HG02943 (cell line): ENCODE measurements at regions not wholly inside any gene's neighbourhood (a gene's known extent, or its start where the extent isn't known, plus 50 kb on each side); places are given as distances from the start of the nearest gene placed in this dataset.

Source experiments
- ATAC-seq: cut with Tn5 transposase; IDR thresholded peaks from one replicate; pipeline ENCODE4 v1.9.1; 2021; ENCODE audit warnings: mild to moderate bottlenecking, low read depth, moderate library complexity; ENCODE audit not compliant: unreplicated experiment

GRCh38 chr7:131087756-131088658, 239.7 kb upstream of the MKLN1 start:
- ATAC-seq = no peak

DNA sequence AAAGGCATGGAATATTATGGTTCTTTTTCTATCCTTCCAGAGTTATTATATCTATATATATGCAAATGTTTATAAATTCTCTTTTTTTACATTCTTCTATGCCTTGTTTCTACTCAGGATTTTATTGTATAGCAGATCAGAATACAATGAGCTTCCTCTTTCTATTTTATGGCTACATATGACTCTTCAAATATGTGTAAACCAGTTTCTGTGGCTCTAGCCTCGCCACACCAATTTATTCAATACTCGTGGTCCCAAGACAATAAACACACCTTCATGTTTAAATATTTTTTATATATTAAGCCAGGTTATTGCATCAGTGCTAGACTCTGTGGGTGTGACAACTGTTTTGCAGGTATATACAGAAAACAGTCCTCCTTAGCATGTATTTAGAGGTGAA, 237.5 kb upstream of the MKLN1 start:
- ATAC-seq = no peak

GRCh38 chr7:131090886-131091692, 236.6 kb upstream of the MKLN1 start:
- no peak for ATAC-seq

DNA sequence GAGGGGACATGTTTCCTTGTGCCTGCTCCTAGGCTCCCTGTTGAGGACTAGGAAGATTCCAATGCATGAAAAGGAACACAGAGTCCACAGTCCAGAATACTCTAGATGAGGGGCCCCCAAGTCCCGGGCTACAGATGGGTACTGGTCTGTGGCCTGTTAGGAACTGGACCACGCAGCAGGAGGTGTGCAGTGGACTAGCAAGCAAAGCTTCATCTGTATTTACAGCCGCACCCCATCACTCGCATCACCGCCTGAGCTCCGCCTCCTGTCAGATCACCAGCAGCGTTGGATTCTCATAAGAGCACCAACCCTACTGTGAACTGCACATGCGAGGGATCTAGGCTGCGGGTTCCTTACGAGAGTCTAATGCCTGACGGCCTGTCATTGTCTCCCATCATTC, 233.0 kb upstream of the MKLN1 start:
- no peak for ATAC-seq

DNA sequence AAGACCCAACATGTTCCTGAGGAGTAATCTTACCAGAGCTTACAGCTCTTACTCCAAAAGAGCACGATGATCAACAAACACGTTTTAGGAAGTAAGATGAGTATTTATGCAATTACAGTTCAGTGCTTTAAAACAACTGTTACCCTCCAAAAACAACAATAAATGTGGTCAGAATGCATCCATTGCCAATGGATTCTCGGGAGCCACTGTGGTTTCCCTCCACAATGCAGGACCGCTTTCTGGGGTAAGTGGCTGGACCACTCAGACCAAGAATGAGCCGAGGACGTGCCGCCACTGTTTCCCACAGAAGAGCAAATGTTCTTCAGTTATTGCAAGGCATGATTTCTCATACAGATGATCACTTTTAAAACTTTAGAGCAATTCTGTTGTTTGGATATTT, 232.3 kb upstream of the MKLN1 start:
- no peak for ATAC-seq

DNA sequence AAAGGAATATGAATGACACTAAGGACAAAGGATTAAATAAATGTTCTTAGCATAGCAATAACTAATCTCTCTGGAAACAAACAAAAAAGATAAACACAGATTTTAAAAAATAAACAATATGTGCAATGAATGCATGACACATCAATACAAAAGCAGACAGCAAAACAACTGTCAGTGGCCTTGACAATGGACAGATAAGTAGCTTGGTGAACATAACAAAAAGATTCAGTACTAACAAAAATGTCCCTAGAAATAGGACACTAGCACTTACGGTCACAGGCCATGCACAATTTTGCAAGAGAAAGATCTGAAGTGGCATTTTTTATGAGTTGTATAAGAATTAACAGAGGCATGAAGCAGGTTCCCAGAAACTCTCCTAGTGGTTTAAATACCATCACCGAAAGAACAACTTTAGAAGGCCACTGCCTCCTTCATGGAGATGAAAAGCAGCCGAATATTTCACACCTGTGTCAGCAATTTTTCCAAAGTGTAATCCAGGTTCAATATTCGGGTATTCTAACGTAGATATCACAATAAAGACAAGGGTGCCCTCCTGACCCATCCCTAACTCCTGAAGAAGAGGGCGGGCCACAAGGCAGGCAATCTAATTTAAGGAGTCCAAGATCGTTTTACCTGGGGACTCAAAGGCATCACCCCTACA, 231.3 kb upstream of the MKLN1 start:
- no peak for ATAC-seq

DNA sequence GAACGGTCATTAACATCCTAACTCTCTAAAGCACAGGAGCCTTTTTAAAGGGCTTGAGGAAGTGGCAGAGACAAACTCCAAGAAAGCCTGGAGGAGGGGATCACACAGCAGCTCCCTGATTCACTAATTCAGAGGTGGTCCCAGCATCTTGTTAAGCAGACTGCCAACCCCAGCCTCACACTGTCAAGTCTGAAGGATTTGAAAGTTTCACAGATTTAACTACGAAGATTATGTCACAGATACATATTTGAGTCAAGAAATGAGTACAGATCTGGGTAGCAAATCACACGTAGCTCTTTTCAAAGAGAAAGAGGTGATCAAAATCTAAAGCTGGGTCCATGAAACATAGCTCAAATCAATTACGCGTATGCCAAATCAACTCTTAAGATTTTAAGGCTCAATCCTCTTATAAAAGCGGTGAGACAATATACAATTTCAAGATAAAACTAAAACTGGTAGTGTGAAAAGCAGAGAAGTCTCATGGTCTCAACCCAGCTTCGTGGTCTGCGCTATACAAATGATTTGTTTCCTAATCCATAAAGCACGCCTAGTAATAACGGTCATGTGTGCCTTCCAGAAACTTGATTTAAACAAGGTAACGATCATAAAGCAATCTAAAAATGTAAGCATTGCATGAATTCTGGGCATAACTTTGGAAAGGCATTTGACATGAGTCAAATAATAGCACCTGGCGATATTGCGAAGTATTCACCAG, 229.9 kb upstream of the MKLN1 start:
- ATAC-seq = no peak

- no peak for ATAC-seq
These were observed 229.1 kb upstream of the MKLN1 start for GRCh38 chr7:131098527-131098926.

DNA sequence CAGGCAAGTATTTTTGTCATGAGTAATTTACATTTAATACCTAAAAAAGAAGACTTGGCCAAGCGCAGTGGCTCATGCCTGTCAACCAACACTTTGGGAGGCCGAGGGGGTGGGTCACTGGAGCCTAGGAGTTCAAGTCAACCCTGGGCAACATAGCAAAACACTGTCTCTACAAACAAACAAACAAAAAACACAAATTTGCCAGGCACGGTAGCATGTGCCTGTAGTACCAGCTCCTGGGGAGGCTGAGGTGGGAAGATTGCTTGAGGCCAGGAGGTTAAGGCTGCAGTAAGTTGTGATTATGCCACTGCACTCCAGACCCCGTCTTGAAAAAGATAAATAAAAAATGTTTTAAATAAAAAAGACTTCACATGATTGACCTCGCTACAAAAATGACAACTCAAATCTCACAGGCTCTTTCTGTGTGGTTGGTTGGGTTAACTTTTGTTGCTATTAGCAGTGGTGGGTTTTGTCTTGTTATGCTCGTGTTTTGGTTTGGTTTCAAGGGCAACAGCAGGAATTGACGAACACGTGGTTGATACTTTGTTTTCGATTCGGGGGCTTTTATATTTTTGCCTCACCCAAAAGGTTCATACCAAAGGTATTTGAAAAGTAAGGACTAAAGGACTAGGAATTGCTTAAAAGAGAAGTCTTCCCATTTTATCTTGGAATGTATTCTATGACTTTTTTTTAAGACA, 227.2 kb upstream of the MKLN1 start:
- ATAC-seq = no peak

GRCh38 chr7:131103997-131104396, 223.7 kb upstream of the MKLN1 start:
- ATAC-seq = no peak

DNA sequence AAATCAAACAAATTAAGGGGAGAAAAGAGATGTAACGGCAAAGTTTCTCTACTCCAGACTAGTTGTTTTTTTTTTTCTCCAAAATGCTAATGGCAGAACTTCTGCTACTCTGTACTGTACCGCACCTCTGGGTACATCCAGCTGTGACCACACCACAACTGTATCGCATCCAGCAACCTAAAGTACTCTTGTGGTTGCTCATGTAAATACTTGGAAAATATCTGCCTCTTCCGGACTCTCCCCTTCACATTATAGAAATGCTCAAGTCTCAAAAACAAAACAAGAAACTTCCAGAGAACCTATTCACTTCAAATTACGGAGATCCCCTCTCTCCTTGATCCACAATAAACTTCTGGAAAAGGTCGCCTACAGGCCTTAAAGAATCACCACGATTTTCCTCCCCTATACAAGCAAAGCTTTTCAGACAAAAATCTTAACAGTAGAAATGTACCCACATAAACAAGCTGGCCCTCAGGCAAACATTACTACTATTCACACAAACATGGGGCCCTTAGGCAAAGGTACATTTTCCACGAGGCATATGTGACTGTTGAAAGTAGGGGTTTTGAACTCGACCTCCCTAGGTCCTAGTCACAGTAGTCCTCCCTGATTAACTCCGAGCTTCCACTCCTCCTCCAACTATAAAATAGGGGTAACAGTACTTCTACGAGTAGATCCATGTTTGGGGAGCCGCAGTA, 222.9 kb upstream of the MKLN1 start:
- no peak for ATAC-seq

GRCh38 chr7:131105294-131105798, 222.3 kb upstream of the MKLN1 start:
- ATAC-seq = peak; percentile 1

DNA sequence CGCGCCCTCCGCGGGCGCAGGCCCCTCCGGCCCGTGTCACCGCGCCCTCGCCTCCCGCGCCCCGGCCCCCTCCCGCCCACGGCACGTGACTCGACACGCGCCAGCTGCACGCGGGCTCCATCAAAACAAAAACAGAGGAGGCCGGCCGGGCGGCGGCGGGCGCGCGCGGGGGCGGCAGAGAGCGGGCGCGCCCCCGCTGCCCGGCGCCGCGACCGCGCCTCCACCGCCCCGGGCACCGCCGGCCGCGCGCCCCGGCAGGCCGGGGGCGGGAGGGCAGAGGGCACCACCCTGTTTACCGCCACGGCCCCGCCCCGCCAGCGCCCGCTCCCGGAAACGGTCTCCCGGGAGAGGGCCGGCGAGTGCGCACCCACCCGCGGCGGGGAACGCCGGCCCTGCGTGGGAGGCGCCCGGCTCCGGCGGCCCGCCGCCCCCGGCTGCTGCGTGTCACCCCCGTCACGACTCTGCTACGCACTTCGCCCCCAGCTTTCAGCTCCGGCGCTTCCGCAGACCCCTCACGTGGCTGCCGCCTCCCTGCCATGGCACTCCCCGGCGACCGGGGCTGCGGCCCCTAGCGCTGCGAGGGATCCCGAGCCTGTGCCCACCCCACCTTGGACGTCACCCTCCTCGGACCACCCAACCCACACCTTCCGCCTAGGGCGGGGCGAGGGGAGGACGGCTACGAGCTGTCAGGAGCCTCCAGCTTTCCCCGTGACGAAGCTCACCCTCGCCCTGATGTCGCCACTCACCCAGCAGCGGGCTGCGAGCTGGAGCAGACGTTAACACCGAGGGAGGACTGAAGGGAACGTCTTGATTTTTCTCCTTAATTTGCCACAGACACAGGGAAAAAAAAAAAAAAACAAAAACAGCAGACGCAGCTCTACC, 221.6 kb upstream of the MKLN1 start:
- peak; percentile 37 for ATAC-seq

DNA sequence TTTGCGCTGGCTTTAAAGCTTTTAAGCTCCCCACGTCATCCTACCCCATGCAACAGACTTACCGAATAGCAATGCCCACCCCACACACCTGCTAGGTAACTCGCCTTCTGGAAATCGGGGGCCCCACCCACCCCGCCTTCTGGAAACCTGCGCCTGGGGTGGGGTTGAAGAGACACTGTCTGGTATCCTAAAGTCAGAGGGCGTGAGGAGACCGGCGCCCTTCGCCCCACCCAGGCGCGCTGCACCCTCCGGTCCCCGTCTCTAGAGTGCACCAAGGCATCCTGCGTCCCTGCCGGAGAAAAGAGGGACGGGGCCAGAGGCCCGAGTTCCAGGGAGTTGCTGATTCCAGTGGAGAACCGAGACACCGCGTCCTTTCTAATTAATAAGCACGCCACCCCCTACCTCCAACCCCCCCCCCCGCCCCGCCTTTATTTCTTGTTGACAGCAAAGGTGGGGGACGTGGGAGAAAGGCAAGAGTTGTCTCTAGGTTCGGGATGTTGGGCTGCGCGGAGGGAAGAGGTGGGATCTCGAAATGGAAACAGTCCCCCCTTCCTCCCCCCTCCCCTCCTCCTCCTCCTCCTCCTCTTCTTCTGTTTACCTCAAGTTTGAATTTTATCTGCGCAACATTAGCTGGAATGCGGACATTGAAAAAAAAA, 220.9 kb upstream of the MKLN1 start:
- no peak for ATAC-seq

DNA sequence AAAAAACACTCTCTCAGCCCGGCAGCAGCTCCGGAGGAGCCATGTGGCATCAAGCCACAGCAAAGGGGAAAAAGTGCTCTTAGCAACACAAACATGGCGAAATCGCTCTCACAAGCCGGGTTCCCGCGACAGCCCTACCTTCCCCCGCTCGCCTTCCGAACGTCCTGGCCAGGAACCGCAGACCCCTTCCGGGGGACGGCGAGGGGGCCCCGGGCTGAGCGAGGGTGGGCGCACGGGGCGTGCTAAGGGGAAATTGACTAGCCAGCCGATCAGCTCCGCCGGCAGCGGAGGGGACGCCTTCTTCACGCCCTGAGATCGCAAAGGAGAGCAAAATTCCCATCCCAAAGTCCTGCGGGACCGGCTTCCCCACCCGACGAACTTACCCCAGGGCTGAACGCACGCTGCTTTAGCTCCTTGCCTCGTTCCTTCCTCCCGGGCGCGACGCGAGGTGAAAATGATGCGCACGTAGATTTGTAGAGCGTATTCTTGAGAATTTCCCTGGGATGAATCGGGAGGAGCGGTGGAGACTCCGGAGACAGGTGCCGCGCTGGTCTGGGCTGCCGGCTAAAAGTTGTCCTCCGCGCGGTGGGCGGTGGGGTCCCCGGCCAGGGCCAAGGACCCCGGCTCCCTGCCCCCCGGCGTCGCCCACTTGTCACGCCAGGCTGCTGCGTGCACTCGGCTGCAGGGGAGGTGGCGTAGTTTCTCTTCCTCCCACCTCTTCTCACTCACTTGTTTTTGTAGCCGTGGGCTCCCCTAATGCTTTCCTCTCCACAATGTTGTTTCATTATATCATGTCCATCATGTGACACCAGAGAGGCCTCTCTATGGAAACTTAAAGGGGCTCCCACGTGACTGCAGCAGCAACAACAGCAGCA, 220.1 kb upstream of the MKLN1 start:
- peak; percentile 43 for ATAC-seq

DNA sequence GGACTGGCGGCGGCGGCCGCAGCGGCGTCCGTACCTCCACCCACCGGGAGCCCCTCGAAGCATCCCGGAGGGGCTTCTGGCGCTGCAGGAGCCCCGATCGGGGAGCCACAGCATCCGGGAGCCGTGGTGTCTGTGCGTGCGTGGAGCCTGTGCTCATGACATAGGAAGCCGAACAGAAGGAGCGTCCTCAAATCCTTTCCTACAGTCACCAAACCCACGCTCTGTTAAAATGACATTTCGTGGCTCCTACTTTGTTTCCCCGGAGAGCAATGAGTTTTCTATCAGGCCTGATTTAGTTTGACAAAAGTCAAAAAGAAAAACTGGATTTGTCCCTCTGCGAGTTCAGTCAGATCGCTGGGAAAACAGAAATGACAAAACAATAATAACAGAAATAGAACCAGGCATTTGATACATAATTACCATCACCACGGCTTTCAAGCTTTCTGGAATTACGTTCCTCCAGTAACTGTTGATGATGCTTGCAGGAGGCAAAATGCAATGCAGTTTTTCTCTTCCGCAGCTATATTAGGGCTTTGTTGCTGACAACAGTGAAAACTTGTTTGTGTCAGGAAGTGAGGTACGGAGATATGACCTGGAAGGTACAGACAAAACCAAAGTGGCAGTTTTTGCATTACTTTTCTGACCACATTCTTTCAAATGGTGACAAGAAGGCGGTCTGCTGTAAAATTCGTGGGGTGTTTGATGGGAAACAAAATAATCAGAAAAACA, 219.3 kb upstream of the MKLN1 start:
- no peak for ATAC-seq
